HG03432 (cell line): ENCODE measurements at regions not wholly inside any gene's neighbourhood (a gene's known extent, or its start where the extent isn't known, plus 50 kb on each side); places are given as distances from the start of the nearest gene placed in this dataset.
"Not testable (repeated sequence)": the region's sequence is repeated elsewhere in the genome, so short reads cannot be mapped to it uniquely, and the experiment has no call there.

Source experiments
- ATAC-seq: cut with Tn5 transposase; IDR thresholded peaks from one replicate; pipeline ENCODE4 v1.9.1; 2021; ENCODE audit warnings: mild to moderate bottlenecking, moderate library complexity; ENCODE audit not compliant: unreplicated experiment

GRCh38 chrX:137646472-137646871 lies 80.5 kb downstream of the ZIC3 start:
- no peak for ATAC-seq

- no peak for ATAC-seq
Measured at GRCh38 chrX:137651647-137652046, 85.7 kb downstream of the ZIC3 start.

- ATAC-seq = no peak
Measured at GRCh38 chrX:137652086-137652485, 86.2 kb downstream of the ZIC3 start.

GRCh38 chrX:137654481-137654880 lies 88.6 kb downstream of the ZIC3 start:
- no peak for ATAC-seq

GRCh38 chrX:137667776-137668175 lies 101.8 kb downstream of the ZIC3 start:
- ATAC-seq = no peak

- no peak for ATAC-seq
Measured at GRCh38 chrX:137684591-137684990, 118.7 kb downstream of the ZIC3 start.

GRCh38 chrX:137695417-137695816 lies 129.5 kb downstream of the ZIC3 start:
- ATAC-seq = no peak

GRCh38 chrX:137707348-137707747 lies 141.4 kb downstream of the ZIC3 start:
- ATAC-seq = no peak

- no peak for ATAC-seq
Measured at GRCh38 chrX:137742846-137743245, 176.9 kb downstream of the ZIC3 start.

- no peak for ATAC-seq
Measured at GRCh38 chrX:137743414-137743813, 177.5 kb downstream of the ZIC3 start.

- ATAC-seq = no peak
Measured at GRCh38 chrX:137746289-137746688, 180.4 kb downstream of the ZIC3 start.

- no peak for ATAC-seq
Measured at GRCh38 chrX:137747244-137748043, 181.5 kb downstream of the ZIC3 start.

GRCh38 chrX:137748827-137749226 lies 182.9 kb downstream of the ZIC3 start:
- no peak for ATAC-seq

- ATAC-seq = no peak
Measured at GRCh38 chrX:137749246-137749645, 183.3 kb downstream of the ZIC3 start.

- no peak for ATAC-seq
Measured at GRCh38 chrX:137771537-137771936, 205.6 kb downstream of the ZIC3 start.

GRCh38 chrX:137792214-137792613 lies 226.3 kb downstream of the ZIC3 start:
- no peak for ATAC-seq

- not testable (repeated sequence) for ATAC-seq
Measured at GRCh38 chrX:137797926-137798325, 232.0 kb downstream of the ZIC3 start.

GRCh38 chrX:137823257-137823656 lies 257.3 kb downstream of the ZIC3 start:
- ATAC-seq = no peak

- ATAC-seq = no peak
Measured at GRCh38 chrX:137847376-137847775, 281.4 kb downstream of the ZIC3 start.

GRCh38 chrX:137848266-137848905 lies 282.5 kb downstream of the ZIC3 start:
- no peak for ATAC-seq

- ATAC-seq = no peak
Measured at GRCh38 chrX:137852502-137852901, 286.6 kb downstream of the ZIC3 start.

GRCh38 chrX:137855490-137855889 lies 289.6 kb downstream of the ZIC3 start:
- ATAC-seq = no peak
